Panc1 (cell line): ENCODE measurements at regions not wholly inside any gene's neighbourhood (a gene's known extent, or its start where the extent isn't known, plus 50 kb on each side); places are given as distances from the start of the nearest gene placed in this dataset.

ENCODE experiments used
- POLR2AphosphoS5 ChIP-seq: IDR thresholded peaks from 2 replicates; pipeline ENCODE4 v1.6.1; 2012; ENCODE audit warnings: mild to moderate bottlenecking, low read depth, low read length, moderate library complexity
- SIN3A ChIP-seq: IDR thresholded peaks from 2 replicates; pipeline ENCODE4 v1.6.1; 2012; ENCODE audit warnings: low read depth, mild to moderate bottlenecking, low read length, moderate library complexity, borderline replicate concordance; ENCODE audit not compliant: insufficient read depth
- TCF7L2 ChIP-seq: IDR thresholded peaks from 2 replicates; pipeline ENCODE4 v1.6.1; 2011; ENCODE audit warnings: mild to moderate bottlenecking, low read depth, low read length, inconsistent platforms
- TF ChIP-seq, protein P1 (sequence below): fragments of 450-650 bp; IDR thresholded peaks from 2 replicates; pipeline ENCODE4 v1.5.1; 2017; ENCODE audit warnings: mild to moderate bottlenecking
- TF ChIP-seq, protein P2 (sequence below), 2 experiments: IDR thresholded peaks; 2 replicates each; pipeline ENCODE4 v1.6.1; 2011 to 2012; ENCODE audit warnings: low read depth in 2 of 2, control low read depth in 1 of 2, low read length in 1 of 2, mild to moderate bottlenecking in 1 of 2, moderate library complexity in 1 of 2; ENCODE audit not compliant: insufficient read depth in 1 of 2

DNA sequence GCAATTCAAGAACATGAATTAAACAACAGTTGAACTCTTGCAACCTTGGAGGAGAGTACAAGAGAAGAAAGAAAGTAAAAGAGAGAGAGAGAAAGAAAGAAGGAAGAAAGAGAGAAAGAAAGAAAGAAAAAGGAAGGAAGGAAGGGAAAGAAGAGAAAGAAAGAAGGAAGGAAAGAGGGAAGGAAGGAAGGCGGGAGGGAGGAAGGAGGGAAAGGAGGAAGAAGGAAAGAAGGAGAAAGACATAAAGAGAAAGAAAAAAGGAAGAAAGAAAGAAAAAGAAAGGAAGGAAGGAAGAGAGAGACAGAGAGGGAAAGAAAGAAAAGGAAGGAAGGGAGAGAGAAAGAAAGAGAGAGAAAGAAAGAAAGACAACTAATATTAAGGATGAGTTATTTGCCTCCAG lies 1106.7 kb downstream of the TYW1 start:
- TF ChIP-seq, protein P1, sequence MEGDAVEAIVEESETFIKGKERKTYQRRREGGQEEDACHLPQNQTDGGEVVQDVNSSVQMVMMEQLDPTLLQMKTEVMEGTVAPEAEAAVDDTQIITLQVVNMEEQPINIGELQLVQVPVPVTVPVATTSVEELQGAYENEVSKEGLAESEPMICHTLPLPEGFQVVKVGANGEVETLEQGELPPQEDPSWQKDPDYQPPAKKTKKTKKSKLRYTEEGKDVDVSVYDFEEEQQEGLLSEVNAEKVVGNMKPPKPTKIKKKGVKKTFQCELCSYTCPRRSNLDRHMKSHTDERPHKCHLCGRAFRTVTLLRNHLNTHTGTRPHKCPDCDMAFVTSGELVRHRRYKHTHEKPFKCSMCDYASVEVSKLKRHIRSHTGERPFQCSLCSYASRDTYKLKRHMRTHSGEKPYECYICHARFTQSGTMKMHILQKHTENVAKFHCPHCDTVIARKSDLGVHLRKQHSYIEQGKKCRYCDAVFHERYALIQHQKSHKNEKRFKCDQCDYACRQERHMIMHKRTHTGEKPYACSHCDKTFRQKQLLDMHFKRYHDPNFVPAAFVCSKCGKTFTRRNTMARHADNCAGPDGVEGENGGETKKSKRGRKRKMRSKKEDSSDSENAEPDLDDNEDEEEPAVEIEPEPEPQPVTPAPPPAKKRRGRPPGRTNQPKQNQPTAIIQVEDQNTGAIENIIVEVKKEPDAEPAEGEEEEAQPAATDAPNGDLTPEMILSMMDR, result no peak
- no peak for TF ChIP-seq SIN3A
- TF ChIP-seq POLR2AphosphoS5, result no peak
- no peak for TF ChIP-seq TCF7L2
- TF ChIP-seq, protein P2, sequence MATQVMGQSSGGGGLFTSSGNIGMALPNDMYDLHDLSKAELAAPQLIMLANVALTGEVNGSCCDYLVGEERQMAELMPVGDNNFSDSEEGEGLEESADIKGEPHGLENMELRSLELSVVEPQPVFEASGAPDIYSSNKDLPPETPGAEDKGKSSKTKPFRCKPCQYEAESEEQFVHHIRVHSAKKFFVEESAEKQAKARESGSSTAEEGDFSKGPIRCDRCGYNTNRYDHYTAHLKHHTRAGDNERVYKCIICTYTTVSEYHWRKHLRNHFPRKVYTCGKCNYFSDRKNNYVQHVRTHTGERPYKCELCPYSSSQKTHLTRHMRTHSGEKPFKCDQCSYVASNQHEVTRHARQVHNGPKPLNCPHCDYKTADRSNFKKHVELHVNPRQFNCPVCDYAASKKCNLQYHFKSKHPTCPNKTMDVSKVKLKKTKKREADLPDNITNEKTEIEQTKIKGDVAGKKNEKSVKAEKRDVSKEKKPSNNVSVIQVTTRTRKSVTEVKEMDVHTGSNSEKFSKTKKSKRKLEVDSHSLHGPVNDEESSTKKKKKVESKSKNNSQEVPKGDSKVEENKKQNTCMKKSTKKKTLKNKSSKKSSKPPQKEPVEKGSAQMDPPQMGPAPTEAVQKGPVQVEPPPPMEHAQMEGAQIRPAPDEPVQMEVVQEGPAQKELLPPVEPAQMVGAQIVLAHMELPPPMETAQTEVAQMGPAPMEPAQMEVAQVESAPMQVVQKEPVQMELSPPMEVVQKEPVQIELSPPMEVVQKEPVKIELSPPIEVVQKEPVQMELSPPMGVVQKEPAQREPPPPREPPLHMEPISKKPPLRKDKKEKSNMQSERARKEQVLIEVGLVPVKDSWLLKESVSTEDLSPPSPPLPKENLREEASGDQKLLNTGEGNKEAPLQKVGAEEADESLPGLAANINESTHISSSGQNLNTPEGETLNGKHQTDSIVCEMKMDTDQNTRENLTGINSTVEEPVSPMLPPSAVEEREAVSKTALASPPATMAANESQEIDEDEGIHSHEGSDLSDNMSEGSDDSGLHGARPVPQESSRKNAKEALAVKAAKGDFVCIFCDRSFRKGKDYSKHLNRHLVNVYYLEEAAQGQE (IDR thresholded peaks at IDR 0.05; ENCODE audit: insufficient read depth in 1 of 2, low read depth in 2 of 2, low read length in 1 of 2), result no peak
